PC-9 (cell line): ENCODE measurements at regions not wholly inside any gene's neighbourhood (a gene's known extent, or its start where the extent isn't known, plus 50 kb on each side); places are given as distances from the start of the nearest gene placed in this dataset.

Source experiments
- BruUV-seq: library from RNA; stranded (reverse); fragments of 400-500 nt; replicated peaks from 2 replicates; lab custom pipeline; 2021; lab: Mats Ljungman, UMichigan
- CTCF ChIA-PET: fragments of 300-600 bp; sonication (Branson Sonifier 250); formaldehyde crosslinking; loops from one replicate; lab custom pipeline; 2022; ENCODE audit warnings: antibody characterized with exemption; lab: Charles Lee
- POLR2A ChIA-PET: fragments of 300-600 bp; sonication (Branson Sonifier 250); formaldehyde crosslinking; loops from one replicate; lab custom pipeline; 2022; ENCODE audit warnings: antibody characterized with exemption; ENCODE audit not compliant: unreplicated experiment; lab: Charles Lee
- DNase-seq, 2 experiments: peaks; one replicate each; pipeline versions ENCODE4 v3.0.0 to v3.0.0-alpha.2; 2015 to 2022; ENCODE audit warnings: mixed read lengths in 1 of 2
- H2AFZ ChIP-seq: fragments of 200-600 bp; sonication (generic); 2 replicates; pipeline ENCODE4 v1.8.1; 2017; ENCODE audit warnings: antibody characterized with exemption
- H3F3A ChIP-seq: fragments of 200-600 bp; sonication (generic); 2 replicates; pipeline ENCODE4 v1.8.1; 2017; ENCODE audit warnings: antibody characterized with exemption, mild to moderate bottlenecking, low read depth; ENCODE audit not compliant: insufficient read depth
- H3K27ac ChIP-seq: fragments of 200-600 bp; sonication (generic); 2 replicates; pipeline ENCODE4 v1.6.1; 2016; ENCODE audit warnings: mixed run types
- H3K27me3 ChIP-seq: fragments of 200-600 bp; sonication (generic); 2 replicates; pipeline ENCODE4 v1.6.1; 2016; ENCODE audit warnings: low read depth, mixed run types; ENCODE audit not compliant: insufficient read depth
- H3K36me3 ChIP-seq: fragments of 200-600 bp; sonication (generic); 2 replicates; pipeline ENCODE4 v1.6.1; 2016; ENCODE audit warnings: low read depth, mixed run types
- H3K4me1 ChIP-seq: fragments of 200-600 bp; sonication (generic); replicated peaks from 2 replicates; pipeline ENCODE4 v1.6.1; 2016; ENCODE audit warnings: mixed run types; ENCODE audit not compliant: insufficient read depth
- H3K4me2 ChIP-seq: fragments of 200-600 bp; sonication (generic); 2 replicates; pipeline ENCODE4 v1.6.1; 2017; ENCODE audit warnings: mixed run types
- H3K4me3 ChIP-seq: fragments of 200-600 bp; sonication (generic); 2 replicates; pipeline ENCODE4 v1.6.1; 2016; ENCODE audit warnings: mixed run types
- H3K79me2 ChIP-seq: fragments of 200-600 bp; sonication (generic); 2 replicates; pipeline ENCODE4 v1.6.1; 2017; ENCODE audit warnings: low read depth, mixed run types
- H3K9me2 ChIP-seq: fragments of 200-600 bp; sonication (generic); 2 replicates; pipeline ENCODE4 v1.8.1; 2017; ENCODE audit warnings: mild to moderate bottlenecking; ENCODE audit not compliant: insufficient read depth
- H3K9me3 ChIP-seq: fragments of 200-600 bp; sonication (generic); 2 replicates; pipeline ENCODE4 v1.8.1; 2016; ENCODE audit warnings: low read depth; ENCODE audit not compliant: insufficient read depth
- H4K20me1 ChIP-seq: fragments of 200-600 bp; sonication (generic); 2 replicates; pipeline ENCODE4 v1.8.1; 2017; ENCODE audit not compliant: insufficient read depth
- CTCF ChIP-seq: fragments of 200-600 bp; sonication (generic); conservative IDR thresholded peaks from 2 replicates; pipeline ENCODE4 v1.6.1; 2017; ENCODE audit warnings: mixed run types, antibody characterized with exemption, mild to moderate bottlenecking, moderate library complexity
- EZH2 ChIP-seq: fragments of 200-600 bp; sonication (generic); IDR thresholded peaks from 2 replicates; pipeline ENCODE4 v1.8.0; 2017; ENCODE audit warnings: antibody characterized with exemption, low read depth
- intact Hi-C: fragments of 100-400 bp; cut with micrococcal nuclease; formaldehyde crosslinking; loops from one replicate; pipeline ENCODE4 v1.10.0; 2022; ENCODE audit not compliant: unreplicated experiment

- ChIA-PET CTCF (no interaction called here), POLR2A (no interaction called here)
- Histone ChIP-seq H3K4me1 (no peaks in the 10 kb centered on the region), H3K9me2 (no peaks in the 10 kb centered on the region), H4K20me1 (no peaks in the 10 kb centered on the region), H3K4me2 (no peak overlapping the region), H3K36me3 (no peaks in the 10 kb centered on the region), H3K4me3 (no peak overlapping the region), H3K27ac (no peak overlapping the region), H3K27me3 (no peaks in the 10 kb centered on the region), H3F3A (no peaks in the 10 kb centered on the region), H3K9me3 (no peaks in the 10 kb centered on the region), H2AFZ (no peak overlapping the region), H3K79me2 (no peaks in the 10 kb centered on the region)
- BruUV-seq = no TSS peak
- intact Hi-C loops = no loop called here
- TF ChIP-seq CTCF (no peak), EZH2 (no peak)
- no peak for DNase-seq
Measured at GRCh38 chr4:180489787-180490186, 1753.4 kb upstream of the TENM3 start.

GRCh38 chr4:180491210-180491609 is 1752.0 kb upstream of the TENM3 start:
- BruUV-seq = no TSS peak
- no peak for TF ChIP-seq CTCF
- TF ChIP-seq EZH2 = no peak
- H3K4me1 ChIP-seq = no peaks in the 10 kb centered on the region
- H2AFZ ChIP-seq = no peak overlapping the region
- H3K9me2 ChIP-seq = no peaks in the 10 kb centered on the region
- ChIA-PET CTCF (interaction anchor here (0.7 kb wide), 1 partner anchor 36 kb away, joined by 3 read pairs; no protein-coding TSS in a partner anchor), POLR2A (no interaction called here)
- no peaks in the 10 kb centered on the region for H3K9me3 ChIP-seq
- H3F3A ChIP-seq = no peaks in the 10 kb centered on the region
- H3K36me3 ChIP-seq = no peaks in the 10 kb centered on the region
- no peaks in the 10 kb centered on the region for H4K20me1 ChIP-seq
- no peak overlapping the region for H3K4me2 ChIP-seq
- no peaks in the 10 kb centered on the region for H3K27me3 ChIP-seq
- H3K4me3 ChIP-seq = no peak overlapping the region
- DNase-seq = no peak
- H3K79me2 ChIP-seq = no peaks in the 10 kb centered on the region
- intact Hi-C loops = no loop called here
- no peak overlapping the region for H3K27ac ChIP-seq

- no peaks in the 10 kb centered on the region for H3K9me3 ChIP-seq
- no peak for TF ChIP-seq EZH2
- TF ChIP-seq CTCF = no peak
- no peak overlapping the region for H3K4me2 ChIP-seq
- H3K9me2 ChIP-seq = no peaks in the 10 kb centered on the region
- H4K20me1 ChIP-seq = no peaks in the 10 kb centered on the region
- H3F3A ChIP-seq = no peaks in the 10 kb centered on the region
- no peaks in the 10 kb centered on the region for H3K79me2 ChIP-seq
- no peaks in the 10 kb centered on the region for H3K36me3 ChIP-seq
- no peak for DNase-seq
- no peak overlapping the region for H3K27ac ChIP-seq
- intact Hi-C loops = no loop called here
- H3K4me3 ChIP-seq = no peak overlapping the region
- no peaks in the 10 kb centered on the region for H3K4me1 ChIP-seq
- ChIA-PET CTCF (no interaction called here), POLR2A (no interaction called here)
- no peak overlapping the region for H2AFZ ChIP-seq
- H3K27me3 ChIP-seq = no peaks in the 10 kb centered on the region
- BruUV-seq = no TSS peak
Measured at GRCh38 chr4:180493299-180493698, 1749.9 kb upstream of the TENM3 start.
